Stimulated activated naive CD8-positive, alpha-beta T cell treated with anti-CD3 and anti-CD28 coated beads, Interleukin-15, amount 100 ng/mL, for 72 hours (primary cell): ENCODE measurements at regions not wholly inside any gene's neighbourhood (a gene's known extent, or its start where the extent isn't known, plus 50 kb on each side); places are given as distances from the start of the nearest gene placed in this dataset.
A peak's percentile ranks its signal among the peaks of the same experiment; 100 is the strongest.

Experiments
- ATAC-seq: fragments of 150-1000 bp; cut with Tn5 transposase; 2 replicates; pipeline ENCODE4 v1.10.0; 2021; ENCODE audit warnings: mild to moderate bottlenecking, moderate library complexity
- DNase-seq, 2 donors: peaks; one replicate each; pipeline ENCODE4 v3.0.0; 2021 to 2022
- H3K27ac Mint-ChIP-seq, 2 donors: one replicate each; pipeline ENCODE4 v1.8.0; 2022; ENCODE audit warnings: mild to moderate bottlenecking in 2 of 2, mixed read lengths in 2 of 2, moderate library complexity in 2 of 2
- H3K27me3 Mint-ChIP-seq: one replicate; pipeline ENCODE4 v1.8.0; 2022; ENCODE audit warnings: mixed read lengths
- H3K4me1 Mint-ChIP-seq: one replicate; pipeline ENCODE4 v1.8.0; 2022; ENCODE audit warnings: mild to moderate bottlenecking, mixed read lengths
- H3K4me3 Mint-ChIP-seq, 2 donors: one replicate each; pipeline ENCODE4 v1.8.0; 2022; ENCODE audit warnings: mild to moderate bottlenecking in 2 of 2, mixed read lengths in 2 of 2, moderate library complexity in 1 of 2
- H3K9me3 Mint-ChIP-seq, 2 donors: one replicate each; pipeline ENCODE4 v1.8.0; 2022; ENCODE audit warnings: mixed read lengths in 2 of 2

GRCh38 chr14:34931206-34931605, 51.6 kb upstream of the SRP54 start:
- DNase-seq (peak; percentile 44 to 60), ATAC-seq (peak; percentile 88)
- Mint-ChIP-seq H3K4me1 (peaks cover 52% of the 10 kb centered on the region), H3K9me3 (no peaks in the 10 kb centered on the region), H3K27me3 (no peaks in the 10 kb centered on the region), H3K27ac (peak overlapping the region; percentile 99 to 100), H3K4me3 (peak overlapping the region; percentile 71 to 78)

- H3K9me3 Mint-ChIP-seq: no peaks in the 10 kb centered on the region
- peak overlapping the region; percentile 71 to 78 for H3K4me3 Mint-ChIP-seq
- peaks cover 50% of the 10 kb centered on the region for H3K4me1 Mint-ChIP-seq
- H3K27ac Mint-ChIP-seq: peak overlapping the region; percentile 99 to 100
- ATAC-seq: peak; percentile 65
- peak in 1 of 2 donors; percentile 10 for DNase-seq
- H3K27me3 Mint-ChIP-seq: no peaks in the 10 kb centered on the region
Measured at GRCh38 chr14:34930591-34931091, 52.2 kb upstream of the SRP54 start.

- peaks cover 34% of the 10 kb centered on the region for H3K4me1 Mint-ChIP-seq
- ATAC-seq (no peak), DNase-seq (no peak)
- no peak overlapping the region for H3K4me3 Mint-ChIP-seq
- no peak overlapping the region for H3K27ac Mint-ChIP-seq
- H3K9me3 Mint-ChIP-seq: no peaks in the 10 kb centered on the region
- H3K27me3 Mint-ChIP-seq: no peaks in the 10 kb centered on the region
Measured at GRCh38 chr14:34926552-34926951, 51.4 kb upstream of the BAZ1A start.
